Motor neuron (in vitro differentiated cells): ENCODE measurements at regions not wholly inside any gene's neighbourhood (a gene's known extent, or its start where the extent isn't known, plus 50 kb on each side); places are given as distances from the start of the nearest gene placed in this dataset.

Experiments used
- ATAC-seq, 8 experiments: fragments of 200-7000 bp; cut with Tn5 transposase; replicated peaks in 6 of 8; 2 replicates each; pipeline ENCODE4 v1.8.0; 2021; ENCODE audit warnings: mild to moderate bottlenecking in 8 of 8, moderate library complexity in 8 of 8
- H3K27ac ChIP-seq, 2 donors: fragments of 250-450 bp; sonication (Bioruptor Pico); 2 replicates each; pipeline ENCODE4 v1.9.0; 2021; ENCODE audit warnings: antibody characterized with exemption in 2 of 2, mild to moderate bottlenecking in 2 of 2, moderate library complexity in 1 of 2
- H3K4me1 ChIP-seq, 2 donors: fragments of 250-450 bp; sonication (Bioruptor Pico); replicated peaks in 1 of 2; 2 replicates each; pipeline ENCODE4 v1.6.1; 2021; ENCODE audit warnings: antibody characterized with exemption in 2 of 2, mild to moderate bottlenecking in 2 of 2, moderate library complexity in 1 of 2
- H3K4me3 ChIP-seq, 5 donors: fragments of 250-450 bp; sonication (Bioruptor Pico); 2 replicates each; pipeline ENCODE4 v1.9.0; 2021; ENCODE audit warnings: antibody characterized with exemption in 5 of 5, mild to moderate bottlenecking in 5 of 5, moderate library complexity in 4 of 5
- WGBS, 10 experiments: fragments of 450-650 bp; shearing (Covaris generic); methylation state at CpG; one replicate each; pipeline ENCODE4 v1.0.0; 2022; 5-methylcytosine and 5-hydroxymethylcytosine counted together
- in situ Hi-C, 9 experiments: fragments of 400-800 bp; cut with MboI; loops; one replicate each; pipeline ENCODE4 v1.15.0; 2021; ENCODE audit warnings: low sequenced_read_pairs in 9 of 9, low pct_unique_long_range_greater_than_20kb in 2 of 9; ENCODE audit not compliant: unreplicated experiment in 9 of 9

GRCh38 chr9:135296735-135297455, 182.7 kb upstream of the PPP1R26 start:
- 8 to 60% (median 40%) methylated on average over 1 to 3 of the region's 12 CpGs; no CpG with 5 or more reads in 5 of the 10 experiments for WGBS, 10 experiments
- in situ Hi-C loops = no loop called here
- Histone ChIP-seq H3K27ac (peak overlapping the region in 1 of 2 donors; percentile 54), H3K4me1 (peaks cover 28% of the 10 kb centered on the region in 2 donors), H3K4me3 (no peak overlapping the region)
- ATAC-seq = peak in 5 of 8 experiments; percentile 54 to 85 (median 70)

GRCh38 chr9:135297456-135298075, 182.0 kb upstream of the PPP1R26 start:
- H3K27ac ChIP-seq = no peak overlapping the region
- H3K4me3 ChIP-seq = no peak overlapping the region
- ATAC-seq = peak in 1 of 8 experiments; percentile 2
- H3K4me1 ChIP-seq = peaks cover 26 to 28% of the 10 kb centered on the region in 2 donors
- 10 to 92% (median 80%) methylated on average over 1 to 9 of the region's 16 CpGs; no CpG with 5 or more reads in 1 of the 10 experiments for WGBS, 10 experiments
- in situ Hi-C loops = no loop called here

GRCh38 chr9:135299239-135299590, 180.4 kb upstream of the PPP1R26 start:
- H3K27ac ChIP-seq = no peak overlapping the region
- peak in 2 of 8 experiments; percentile 22 to 32 for ATAC-seq
- WGBS, 10 experiments = 7 to 74% (median 53%) methylated on average over 3 to 8 of the region's 10 CpGs; no CpG with 5 or more reads in 6 of the 10 experiments
- no peak overlapping the region for H3K4me3 ChIP-seq
- peaks cover 25 to 28% of the 10 kb centered on the region in 2 donors for H3K4me1 ChIP-seq
- in situ Hi-C loops = no loop called here

GRCh38 chr9:135299651-135300345, 179.8 kb upstream of the PPP1R26 start:
- Histone ChIP-seq H3K4me1 (peaks cover 25 to 28% of the 10 kb centered on the region in 2 donors), H3K4me3 (no peak overlapping the region), H3K27ac (no peak overlapping the region)
- ATAC-seq = no peak
- WGBS, 10 experiments = 10 to 83% (median 40%) methylated on average over 1 to 5 of the region's 16 CpGs; no CpG with 5 or more reads in 3 of the 10 experiments
- in situ Hi-C loops = no loop called here

- ATAC-seq = no peak
- 0 to 80% (median 70%) methylated on average over 1 to 3 of the region's 21 CpGs; no CpG with 5 or more reads in 7 of the 10 experiments for WGBS, 10 experiments
- in situ Hi-C loops = no loop called here
- Histone ChIP-seq H3K4me3 (no peak overlapping the region), H3K4me1 (peaks cover 25 to 28% of the 10 kb centered on the region in 2 donors), H3K27ac (no peak overlapping the region)
Measured at GRCh38 chr9:135300346-135301141, 179.0 kb upstream of the PPP1R26 start.

GRCh38 chr9:135301271-135302263, 178.0 kb upstream of the PPP1R26 start:
- in situ Hi-C loops = no loop called here
- WGBS, 10 experiments = 64 to 80% (median 75%) methylated on average over 1 to 6 of the region's 40 CpGs; no CpG with 5 or more reads in 7 of the 10 experiments
- ATAC-seq = peak in 2 of 8 experiments; percentile 23 to 39
- Histone ChIP-seq H3K4me1 (peaks cover 20 to 21% of the 10 kb centered on the region in 2 donors), H3K27ac (no peak overlapping the region), H3K4me3 (no peak overlapping the region)

GRCh38 chr9:135302329-135303279, 177.0 kb upstream of the PPP1R26 start:
- Histone ChIP-seq H3K27ac (no peak overlapping the region), H3K4me1 (peaks cover 10 to 11% of the 10 kb centered on the region in 2 donors), H3K4me3 (no peak overlapping the region)
- WGBS, 10 experiments = 17 to 90% (median 73%) methylated on average over 2 to 14 of the region's 28 CpGs; no CpG with 5 or more reads in 3 of the 10 experiments
- in situ Hi-C loops = no loop called here
- no peak for ATAC-seq

GRCh38 chr9:135303280-135303647, 176.3 kb upstream of the PPP1R26 start:
- ATAC-seq = peak in 2 of 8 experiments; percentile 16 to 33
- H3K4me1 ChIP-seq = peaks cover 11 to 13% of the 10 kb centered on the region in 2 donors
- no peak overlapping the region for H3K4me3 ChIP-seq
- no peak overlapping the region for H3K27ac ChIP-seq
- in situ Hi-C loops = no loop called here
- WGBS, 10 experiments = 30 to 100% (median 67%) methylated on average over 1 to 2 of the region's 3 CpGs; no CpG with 5 or more reads in 5 of the 10 experiments

- Histone ChIP-seq H3K4me1 (peaks cover 16 to 18% of the 10 kb centered on the region in 2 donors), H3K27ac (no peak overlapping the region), H3K4me3 (no peak overlapping the region)
- in situ Hi-C loops = no loop called here
- ATAC-seq = no peak
Measured at GRCh38 chr9:135303865-135304499, 175.6 kb upstream of the PPP1R26 start.

GRCh38 chr9:135304886-135305285, 174.7 kb upstream of the PPP1R26 start:
- in situ Hi-C loops = no loop called here
- ATAC-seq = no peak
- Histone ChIP-seq H3K4me1 (peaks cover 11 to 13% of the 10 kb centered on the region in 2 donors), H3K27ac (no peak overlapping the region), H3K4me3 (no peak overlapping the region)
- 0 to 85% (median 52%) methylated on average over 1 to 3 of the region's 3 CpGs; no CpG with 5 or more reads in 5 of the 10 experiments for WGBS, 10 experiments
